Epidermal melanocyte (primary cell): ENCODE measurements at regions not wholly inside any gene's neighbourhood (a gene's known extent, or its start where the extent isn't known, plus 50 kb on each side); places are given as distances from the start of the nearest gene placed in this dataset.
"Not testable (repeated sequence)": the region's sequence is repeated elsewhere in the genome, so short reads cannot be mapped to it uniquely, and the experiment has no call there.

Experiments used
- DNase-seq: peaks from one replicate; pipeline ENCODE4 v3.0.0; 2011; ENCODE audit warnings: low spot score; ENCODE audit not compliant: insufficient read length

DNA sequence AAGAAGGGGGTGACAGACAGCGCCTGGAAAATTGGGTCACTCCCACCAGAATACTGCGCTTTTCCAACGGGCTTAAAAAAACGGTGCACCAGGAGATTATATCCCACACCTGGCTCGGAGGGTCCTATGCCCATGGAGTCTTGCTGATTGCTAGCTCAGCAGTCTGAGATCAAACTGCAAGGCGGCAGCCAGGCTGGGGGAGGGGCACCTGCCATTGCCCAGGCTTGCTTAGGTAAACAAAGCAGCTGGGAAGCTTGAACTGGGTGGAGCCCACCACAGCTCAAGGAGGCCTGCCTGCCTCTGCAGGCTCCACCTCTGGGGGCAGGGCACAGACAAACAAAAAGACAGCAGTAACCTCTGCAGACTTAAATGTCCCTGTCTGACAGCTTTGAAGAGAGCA, 84.0 kb upstream of the IRAK1BP1 start:
- DNase-seq = not testable (repeated sequence)

DNA sequence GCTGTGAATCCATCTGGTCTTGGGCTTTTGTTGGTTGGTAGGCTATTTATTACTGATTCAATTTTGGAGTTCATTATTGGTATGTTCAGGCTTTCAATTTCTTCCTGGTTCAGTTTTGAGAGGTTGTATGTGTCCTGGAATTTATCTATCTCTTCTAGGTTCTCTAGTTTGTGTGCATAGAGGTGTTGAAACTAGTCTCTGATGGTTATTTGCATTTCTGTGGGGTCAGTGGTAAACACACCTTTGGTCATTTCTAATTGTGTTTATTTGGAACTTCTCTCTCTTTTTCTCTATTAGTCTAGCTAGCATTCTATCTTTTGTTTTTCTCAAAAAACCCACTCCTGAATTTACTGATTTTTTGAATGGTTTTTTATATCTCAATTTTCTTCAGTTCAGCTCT, 70.1 kb upstream of the IRAK1BP1 start:
- no peak for DNase-seq

- no peak for DNase-seq
Measured at GRCh38 chr6:78799682-78800081, 67.7 kb upstream of the IRAK1BP1 start.

DNA sequence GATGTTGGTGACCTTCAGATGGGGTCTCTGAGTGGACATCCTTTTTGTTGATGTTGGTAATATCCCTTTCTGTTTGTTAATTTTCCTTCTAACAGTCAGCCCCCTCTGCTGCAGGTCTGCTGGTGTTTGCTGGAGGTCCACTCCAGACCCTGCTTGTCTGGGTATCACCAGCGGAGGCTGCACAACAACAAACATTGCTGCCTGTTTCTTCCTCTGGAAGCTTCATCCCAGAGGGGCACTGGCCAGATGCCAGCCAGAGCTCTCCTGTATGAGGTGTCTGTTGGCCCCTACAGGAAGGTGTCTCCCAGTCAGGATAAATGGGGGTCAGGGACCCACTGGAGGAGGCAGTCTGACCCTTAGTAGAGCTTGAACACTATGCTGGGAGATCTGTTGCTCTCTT, 60.6 kb upstream of the IRAK1BP1 start:
- DNase-seq = not testable (repeated sequence)

- DNase-seq = not testable (repeated sequence)
Measured at GRCh38 chr6:78807655-78808355, 59.5 kb upstream of the IRAK1BP1 start.

DNA sequence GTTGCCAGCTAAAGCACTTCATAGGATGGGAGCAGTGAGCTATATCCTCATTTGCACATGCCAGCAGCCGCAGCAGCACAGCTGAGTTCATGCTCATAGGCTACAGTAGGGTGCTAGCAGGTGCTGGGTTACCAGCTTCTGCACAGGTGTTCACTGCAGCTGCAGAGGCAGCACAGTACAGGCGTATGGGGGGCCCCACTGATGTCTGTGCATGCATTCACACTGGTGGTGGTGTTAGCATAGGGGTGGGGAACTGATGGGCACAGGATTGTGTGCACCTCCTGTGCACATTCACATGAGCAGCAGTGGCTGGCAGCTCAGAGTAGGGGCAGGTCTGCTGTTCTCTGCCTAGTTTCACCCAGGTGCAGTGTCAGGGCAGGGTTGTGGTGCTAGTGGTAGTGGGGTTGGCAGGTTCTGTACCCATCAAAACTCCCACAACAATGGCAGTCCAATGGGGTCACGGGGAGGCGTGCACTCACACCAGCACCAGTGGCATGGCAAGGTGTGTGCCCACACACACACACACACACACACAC, 58.9 kb upstream of the IRAK1BP1 start:
- no peak for DNase-seq

- DNase-seq = no peak
Measured at GRCh38 chr6:78808933-78809332, 58.4 kb upstream of the IRAK1BP1 start.

GRCh38 chr6:78810146-78810545, 57.2 kb upstream of the IRAK1BP1 start:
- DNase-seq = no peak

- no peak for DNase-seq
Measured at GRCh38 chr6:78810698-78811097, 56.7 kb upstream of the IRAK1BP1 start.
